ENCODE measurements at regions not wholly inside any gene's neighbourhood (a gene's known extent, or its start where the extent isn't known, plus 50 kb on each side); places are given as distances from the start of the nearest gene placed in this dataset.

GRCh38 chr7:131211500-131211899 lies 116.2 kb upstream of the MKLN1 start:
- H3K4me1 ChIP-seq (ENCODE audit: insufficient read depth, low read length, poor library complexity, severe bottlenecking): no peaks in the 10 kb centered on the region
- ChIA-PET CTCF (no interaction called here), POLR2A (ENCODE audit: low non-redundant PET) (no interaction called here)
- no peaks in the 10 kb centered on the region for H3K27me3 ChIP-seq (replicated peaks; ENCODE audit: insufficient read depth, low read depth, low read length, poor library complexity)
- H3K36me3 ChIP-seq (ENCODE audit: insufficient read depth, low read length, poor library complexity, severe bottlenecking): no peaks in the 10 kb centered on the region
- TF ChIP-seq EZH2 (IDR thresholded peaks at IDR 0.05; ENCODE audit: borderline replicate concordance, low read depth, low read length, poor library complexity, severe bottlenecking) (no peak), CTCF (conservative IDR thresholded peaks at IDR 0.05; ENCODE audit: low read depth, low read length) (no peak)
- DNase-seq (ENCODE audit: low spot score): no peak
- H3K4me3 ChIP-seq (ENCODE audit: low read depth, low read length, poor library complexity, severe bottlenecking): no peak overlapping the region
- H3K9me3 ChIP-seq (ENCODE audit: low read depth, low read length, poor library complexity, severe bottlenecking): no peaks in the 10 kb centered on the region
- no TSS peak for BruUV-seq (replicated peaks)
- H3K27ac ChIP-seq (ENCODE audit: low read depth, low read length, poor library complexity, severe bottlenecking): no peak overlapping the region
- intact Hi-C loops (cut with micrococcal nuclease; ENCODE audit: unreplicated experiment): no loop called here

- ChIA-PET CTCF (no interaction called here), POLR2A (ENCODE audit: low non-redundant PET) (no interaction called here)
- Histone ChIP-seq H3K4me3 (ENCODE audit: low read depth, low read length, poor library complexity, severe bottlenecking) (no peak overlapping the region), H3K27ac (ENCODE audit: low read depth, low read length, poor library complexity, severe bottlenecking) (no peak overlapping the region), H3K4me1 (ENCODE audit: insufficient read depth, low read length, poor library complexity, severe bottlenecking) (no peaks in the 10 kb centered on the region), H3K27me3 (replicated peaks; ENCODE audit: insufficient read depth, low read depth, low read length, poor library complexity) (no peaks in the 10 kb centered on the region), H3K36me3 (ENCODE audit: insufficient read depth, low read length, poor library complexity, severe bottlenecking) (no peaks in the 10 kb centered on the region), H3K9me3 (ENCODE audit: low read depth, low read length, poor library complexity, severe bottlenecking) (no peaks in the 10 kb centered on the region)
- TF ChIP-seq EZH2 (IDR thresholded peaks at IDR 0.05; ENCODE audit: borderline replicate concordance, low read depth, low read length, poor library complexity, severe bottlenecking) (no peak), CTCF (conservative IDR thresholded peaks at IDR 0.05; ENCODE audit: low read depth, low read length) (no peak)
- BruUV-seq (replicated peaks): no TSS peak
- DNase-seq (ENCODE audit: low spot score): no peak
- intact Hi-C loops (cut with micrococcal nuclease; ENCODE audit: unreplicated experiment): no loop called here
These were observed 115.6 kb upstream of the MKLN1 start for GRCh38 chr7:131212114-131212513.

- Histone ChIP-seq H3K4me1 (ENCODE audit: insufficient read depth, low read length, poor library complexity, severe bottlenecking) (no peaks in the 10 kb centered on the region), H3K9me3 (ENCODE audit: low read depth, low read length, poor library complexity, severe bottlenecking) (no peaks in the 10 kb centered on the region), H3K27ac (ENCODE audit: low read depth, low read length, poor library complexity, severe bottlenecking) (no peak overlapping the region), H3K27me3 (replicated peaks; ENCODE audit: insufficient read depth, low read depth, low read length, poor library complexity) (no peaks in the 10 kb centered on the region), H3K4me3 (ENCODE audit: low read depth, low read length, poor library complexity, severe bottlenecking) (no peak overlapping the region), H3K36me3 (ENCODE audit: insufficient read depth, low read length, poor library complexity, severe bottlenecking) (no peaks in the 10 kb centered on the region)
- intact Hi-C loops (cut with micrococcal nuclease; ENCODE audit: unreplicated experiment): no loop called here
- DNase-seq (ENCODE audit: low spot score): no peak
- CTCF ChIA-PET: no interaction called here
- BruUV-seq (replicated peaks): no TSS peak
- POLR2A ChIA-PET (ENCODE audit: low non-redundant PET): no interaction called here
- no peak for TF ChIP-seq CTCF (conservative IDR thresholded peaks at IDR 0.05; ENCODE audit: low read depth, low read length)
- no peak for TF ChIP-seq EZH2 (IDR thresholded peaks at IDR 0.05; ENCODE audit: borderline replicate concordance, low read depth, low read length, poor library complexity, severe bottlenecking)
These were observed 108.9 kb upstream of the MKLN1 start for GRCh38 chr7:131218727-131219128.

All from A673 (cell line).